A172 (cell line): ENCODE measurements at regions not wholly inside any gene's neighbourhood (a gene's known extent, or its start where the extent isn't known, plus 50 kb on each side); places are given as distances from the start of the nearest gene placed in this dataset.

Experiments used
- DNase-seq: peaks from one replicate; pipeline ENCODE4 v3.0.0-alpha.2; 2015; ENCODE audit warnings: low spot score

GRCh38 chr5:116389601-116390000 lies 185.0 kb downstream of the SEMA6A start:
- no peak for DNase-seq

- no peak for DNase-seq
Measured at GRCh38 chr5:116388564-116389258, 185.9 kb downstream of the SEMA6A start.

GRCh38 chr5:116387738-116388137 lies 186.9 kb downstream of the SEMA6A start:
- DNase-seq: no peak

GRCh38 chr5:116386633-116387032 lies 188.0 kb downstream of the SEMA6A start:
- no peak for DNase-seq

- DNase-seq: no peak
Measured at GRCh38 chr5:116382874-116383266, 191.8 kb downstream of the SEMA6A start.

DNA sequence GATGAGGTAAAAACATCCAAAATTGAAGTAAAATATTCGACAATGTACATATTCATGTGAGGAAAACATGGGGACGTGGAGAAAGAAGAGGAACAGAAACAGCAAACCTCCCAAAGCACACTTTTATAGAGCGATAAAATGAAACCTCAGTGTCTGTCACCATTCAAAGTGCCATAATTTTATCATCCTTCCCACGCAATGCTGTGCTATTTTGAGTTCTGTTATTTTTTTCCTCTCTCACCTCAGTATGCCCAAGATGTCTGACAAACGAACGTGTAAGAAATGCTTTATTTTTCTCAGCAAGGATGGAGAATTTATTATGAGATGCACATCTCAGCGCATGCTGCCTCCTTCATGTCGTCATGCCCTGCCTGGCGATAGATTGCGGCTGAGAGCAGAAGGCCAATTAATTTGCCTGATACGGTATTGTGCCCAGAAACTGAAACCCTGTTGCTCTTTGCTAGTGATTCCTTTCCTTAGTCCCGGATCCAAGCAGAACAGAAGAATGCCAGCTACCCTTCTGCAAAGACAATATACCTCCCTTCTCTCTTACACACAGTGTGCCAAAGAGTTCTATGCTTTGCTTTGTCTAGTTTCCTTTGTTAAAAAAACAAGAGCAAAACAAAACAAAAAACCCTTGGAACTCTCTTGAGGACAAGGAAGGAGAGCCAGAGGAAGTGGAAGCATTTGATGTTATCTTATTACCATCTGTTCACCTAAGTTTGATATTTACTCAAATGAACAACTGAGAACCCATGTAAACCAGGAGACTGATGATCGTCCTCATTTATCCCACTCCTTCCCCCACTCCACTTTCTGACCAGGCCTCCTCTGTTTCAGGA lies 192.4 kb downstream of the SEMA6A start:
- DNase-seq: no peak

- no peak for DNase-seq
Measured at GRCh38 chr5:116381201-116381600, 193.4 kb downstream of the SEMA6A start.

DNA sequence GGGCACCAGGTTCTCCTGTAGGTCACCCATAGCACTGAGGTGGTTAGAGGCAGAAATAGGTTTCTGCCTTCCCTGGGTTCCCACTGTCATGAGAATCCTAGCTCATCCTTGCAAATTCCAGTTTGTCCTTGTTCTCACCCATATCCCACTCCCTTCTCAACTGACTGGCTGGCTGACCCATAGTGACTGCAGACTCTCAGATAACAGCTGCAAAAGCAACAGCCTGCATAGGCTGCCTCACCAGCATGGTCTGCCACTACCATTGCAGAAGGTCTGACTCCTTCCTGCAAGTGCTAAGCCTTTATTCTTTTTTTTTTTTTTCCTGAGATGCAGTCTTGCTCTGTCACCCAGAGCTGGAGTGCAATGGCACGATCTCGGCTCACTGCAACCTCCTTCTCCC lies 194.0 kb downstream of the SEMA6A start:
- no peak for DNase-seq

- DNase-seq: no peak
Measured at GRCh38 chr5:116379306-116379705, 195.3 kb downstream of the SEMA6A start.

GRCh38 chr5:116378777-116379121 lies 195.9 kb downstream of the SEMA6A start:
- no peak for DNase-seq

DNA sequence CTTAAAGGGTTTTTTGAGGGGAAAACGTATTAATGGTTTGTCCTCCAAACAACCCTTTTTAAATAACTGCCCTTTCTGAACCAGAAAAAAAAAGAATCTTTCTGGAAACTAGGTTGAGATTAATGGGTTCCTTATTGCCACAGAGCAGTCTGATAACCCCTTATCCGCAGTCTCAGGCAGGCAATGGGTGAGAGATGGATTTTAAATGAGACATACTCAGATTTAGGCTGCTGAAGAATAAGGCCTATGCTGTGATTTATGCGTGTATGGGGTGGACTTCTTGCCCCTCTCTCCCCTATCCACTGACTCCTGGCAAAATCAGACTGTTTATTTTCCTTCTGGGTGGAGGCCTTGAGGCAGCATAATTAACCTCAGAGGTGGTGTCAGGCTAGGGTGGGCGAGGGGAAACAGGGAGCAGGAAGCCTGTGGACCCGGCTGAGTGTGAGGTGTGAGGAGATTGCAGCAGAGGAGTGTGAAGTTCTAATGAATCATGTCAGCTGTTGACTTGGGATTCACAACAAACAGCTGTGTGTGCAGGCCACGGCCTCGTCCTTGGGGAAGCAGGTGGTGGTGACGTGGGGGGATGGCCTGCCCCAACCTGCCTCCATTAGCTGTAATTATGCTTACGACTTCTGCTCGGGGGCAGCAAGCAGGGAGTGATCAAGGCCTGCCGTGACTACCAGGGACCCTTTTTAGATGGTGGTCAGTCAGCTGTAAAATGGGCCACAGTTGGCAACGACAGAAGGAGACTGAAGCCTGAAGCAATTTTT lies 196.4 kb downstream of the SEMA6A start:
- DNase-seq: no peak

GRCh38 chr5:116377276-116378006 lies 197.2 kb downstream of the SEMA6A start:
- no peak for DNase-seq

GRCh38 chr5:116375926-116376325 lies 198.7 kb downstream of the SEMA6A start:
- no peak for DNase-seq

DNA sequence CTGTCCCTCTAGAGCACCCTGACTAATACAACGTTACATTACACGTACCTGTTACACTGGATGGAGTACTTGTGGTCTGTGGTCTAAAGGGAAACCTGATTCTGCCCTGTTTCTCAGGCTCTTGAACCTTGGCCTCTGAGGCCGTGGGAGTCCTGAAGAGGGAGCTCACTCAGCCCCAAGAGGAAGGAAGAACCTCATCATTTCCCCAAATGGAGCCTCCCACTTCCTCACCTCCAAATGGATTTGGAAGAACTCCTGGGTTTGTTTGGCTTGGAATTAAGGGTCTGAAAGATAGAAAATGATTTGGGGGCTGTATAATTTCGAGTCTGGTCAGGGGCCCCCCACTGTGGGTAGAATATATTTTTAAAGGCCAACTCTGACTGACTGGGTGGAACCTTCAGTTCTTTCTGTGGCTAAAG lies 200.2 kb downstream of the SEMA6A start:
- DNase-seq: no peak

- no peak for DNase-seq
Measured at GRCh38 chr5:116372931-116373597, 201.6 kb downstream of the SEMA6A start.

DNA sequence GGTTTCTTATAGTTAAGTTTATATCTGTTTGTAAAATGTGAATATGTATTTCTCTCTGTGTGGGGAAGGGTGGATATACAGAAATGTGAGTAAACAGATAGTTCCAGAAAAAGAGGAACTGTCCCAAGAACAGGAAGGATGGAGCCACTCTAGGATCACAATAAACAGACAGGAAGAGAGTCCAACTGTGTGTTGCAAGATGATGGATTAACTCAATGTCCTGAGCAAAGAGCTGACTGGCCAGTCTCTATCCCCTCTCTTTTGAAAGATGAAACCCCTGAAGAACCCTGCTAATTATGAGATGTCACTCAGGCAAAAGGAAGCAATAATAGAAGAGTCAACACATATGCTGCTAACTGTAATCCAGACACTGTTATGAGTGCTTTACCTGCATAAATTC lies 202.7 kb downstream of the SEMA6A start:
- no peak for DNase-seq

- DNase-seq: no peak
Measured at GRCh38 chr5:116371431-116371830, 203.2 kb downstream of the SEMA6A start.

DNA sequence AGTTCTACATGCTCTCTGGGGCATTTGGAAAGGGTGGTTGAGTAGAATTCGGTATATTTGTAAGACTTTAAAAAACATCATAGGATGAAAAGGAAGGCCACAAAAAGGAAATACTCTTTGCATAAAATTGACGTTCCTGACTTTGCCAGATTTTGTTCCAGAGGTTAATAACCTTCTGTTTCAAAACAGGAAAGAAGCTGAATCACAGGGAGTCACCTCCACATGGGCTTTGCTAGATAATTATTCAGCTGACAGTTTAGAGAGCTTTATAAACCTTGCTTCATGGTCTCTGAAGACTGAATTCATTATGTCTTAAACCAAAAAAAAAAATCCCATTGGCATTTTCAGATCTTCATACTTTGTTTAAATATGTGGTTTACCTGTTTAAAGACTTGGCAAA lies 203.7 kb downstream of the SEMA6A start:
- peak; percentile 34 for DNase-seq

DNA sequence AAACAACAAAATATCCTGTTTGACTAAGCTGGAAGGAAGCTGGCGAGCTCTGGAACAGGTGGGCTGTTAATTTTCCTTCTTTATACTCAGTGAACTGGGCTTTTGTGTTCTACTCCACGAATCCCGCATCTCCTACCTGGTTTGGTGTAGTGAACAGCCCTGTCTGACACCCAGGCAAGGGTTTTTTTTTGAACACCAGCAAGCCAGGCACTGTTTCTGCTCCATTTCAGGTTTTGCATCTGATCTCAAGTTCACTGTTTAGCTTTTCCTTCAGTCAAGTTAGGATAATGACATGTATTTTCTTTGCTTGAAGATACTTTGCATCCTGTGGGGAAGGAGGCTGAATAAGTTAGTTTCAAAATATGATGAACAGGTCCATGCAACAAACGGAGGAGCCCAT lies 204.5 kb downstream of the SEMA6A start:
- no peak for DNase-seq

DNA sequence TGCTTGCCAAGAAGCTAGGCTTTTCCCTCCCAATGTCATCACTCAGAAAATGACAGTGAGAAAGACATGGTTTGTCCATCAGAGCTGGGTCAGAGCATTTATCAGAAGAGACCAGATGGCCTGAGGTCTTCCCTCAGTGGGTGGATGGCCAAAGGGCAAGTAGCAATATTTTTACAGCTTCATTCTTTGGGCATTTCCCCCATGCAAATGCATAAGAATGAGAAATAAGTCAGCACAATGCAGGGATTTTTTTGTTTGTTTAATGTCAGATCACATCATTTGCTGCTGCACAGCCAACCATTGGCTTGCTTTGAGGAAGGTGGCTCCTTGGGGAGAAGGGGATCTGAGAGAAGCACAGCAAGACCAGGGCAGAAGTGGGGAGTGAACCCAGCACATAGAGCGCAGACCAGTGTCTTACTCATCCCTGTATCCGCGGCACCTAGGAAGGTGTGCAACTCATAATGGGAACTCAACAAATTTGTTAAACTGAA lies 209.6 kb downstream of the SEMA6A start:
- DNase-seq: no peak

GRCh38 chr5:116363780-116364179 lies 210.8 kb downstream of the SEMA6A start:
- no peak for DNase-seq
